Stimulated activated CD8-positive, alpha-beta memory T cell treated with anti-CD3 and anti-CD28 coated beads, Interleukin-4, amount 100 ng/mL, for 24 hours (primary cell): ENCODE measurements at regions not wholly inside any gene's neighbourhood (a gene's known extent, or its start where the extent isn't known, plus 50 kb on each side); places are given as distances from the start of the nearest gene placed in this dataset.

Experiments used
- DNase-seq: peaks from one replicate; pipeline ENCODE4 v3.0.0-alpha.2; 2020; ENCODE audit warnings: low read depth

DNA sequence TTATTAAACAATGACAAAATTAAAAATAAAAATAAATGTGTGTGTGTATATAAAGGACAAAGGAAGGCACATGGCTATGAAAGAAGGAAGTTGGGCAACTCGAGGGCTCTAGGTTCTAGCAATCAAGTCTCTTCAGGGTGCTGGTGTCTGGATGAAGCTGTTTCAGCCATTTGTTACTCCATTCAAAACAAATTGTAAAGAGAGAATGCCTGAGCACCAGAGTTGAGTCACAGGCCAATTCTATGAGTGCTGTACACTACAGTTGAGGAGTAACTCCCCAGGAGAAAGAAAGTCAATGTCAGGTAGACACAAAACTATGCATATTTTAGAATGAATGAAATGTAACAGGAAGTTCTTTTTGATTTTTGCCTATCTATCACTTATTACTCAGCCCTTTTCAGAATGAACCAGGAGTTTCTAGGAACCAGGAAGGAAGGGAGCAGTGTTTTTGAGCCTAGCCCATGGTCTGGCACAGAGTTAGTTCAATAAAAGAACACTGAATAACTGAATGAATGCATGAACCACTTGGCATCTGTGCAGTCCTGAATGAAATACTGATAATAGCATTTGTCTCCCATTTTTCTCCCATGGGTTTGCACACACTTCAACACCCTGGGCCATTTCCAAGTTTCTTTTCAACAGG is 151.7 kb upstream of the CPEB2 start:
- no peak for DNase-seq

DNA sequence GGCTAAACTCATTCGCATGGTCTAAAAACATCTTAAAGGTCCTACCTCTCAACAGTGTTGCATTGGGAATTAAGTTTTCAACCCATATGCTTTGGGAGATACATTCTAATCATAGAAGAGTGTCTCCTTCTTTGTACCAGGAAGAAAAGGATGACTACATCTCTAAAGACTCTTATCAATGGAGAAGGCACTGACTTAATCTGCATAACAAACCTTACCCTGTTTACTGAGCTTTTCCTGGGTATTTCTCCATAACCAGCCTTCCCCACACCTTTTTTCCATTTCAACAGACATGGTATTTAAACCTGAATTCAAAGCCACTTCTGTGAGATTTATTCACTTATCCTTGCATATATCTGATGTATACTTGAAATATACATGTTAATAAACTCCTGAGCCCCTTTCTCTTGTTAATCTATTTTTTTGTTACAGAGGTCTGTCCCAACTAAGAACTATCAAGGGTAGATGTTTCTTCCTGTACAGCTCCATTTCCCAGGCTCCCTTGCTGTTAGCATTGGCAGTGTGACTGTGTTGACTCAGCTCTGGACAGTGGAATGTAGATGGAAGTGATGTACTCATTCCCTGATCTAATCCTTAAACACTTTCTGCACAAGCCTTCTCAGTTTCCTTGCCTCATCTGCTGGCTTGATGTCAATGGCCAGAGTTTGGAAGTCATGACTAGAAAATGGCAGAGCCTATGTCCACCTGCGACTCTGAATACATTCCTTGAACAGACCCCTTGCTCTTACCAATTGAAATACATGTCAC is 148.9 kb upstream of the CPEB2 start:
- no peak for DNase-seq

GRCh38 chr4:14855719-14856061 is 146.6 kb upstream of the CPEB2 start:
- DNase-seq, result no peak

DNA sequence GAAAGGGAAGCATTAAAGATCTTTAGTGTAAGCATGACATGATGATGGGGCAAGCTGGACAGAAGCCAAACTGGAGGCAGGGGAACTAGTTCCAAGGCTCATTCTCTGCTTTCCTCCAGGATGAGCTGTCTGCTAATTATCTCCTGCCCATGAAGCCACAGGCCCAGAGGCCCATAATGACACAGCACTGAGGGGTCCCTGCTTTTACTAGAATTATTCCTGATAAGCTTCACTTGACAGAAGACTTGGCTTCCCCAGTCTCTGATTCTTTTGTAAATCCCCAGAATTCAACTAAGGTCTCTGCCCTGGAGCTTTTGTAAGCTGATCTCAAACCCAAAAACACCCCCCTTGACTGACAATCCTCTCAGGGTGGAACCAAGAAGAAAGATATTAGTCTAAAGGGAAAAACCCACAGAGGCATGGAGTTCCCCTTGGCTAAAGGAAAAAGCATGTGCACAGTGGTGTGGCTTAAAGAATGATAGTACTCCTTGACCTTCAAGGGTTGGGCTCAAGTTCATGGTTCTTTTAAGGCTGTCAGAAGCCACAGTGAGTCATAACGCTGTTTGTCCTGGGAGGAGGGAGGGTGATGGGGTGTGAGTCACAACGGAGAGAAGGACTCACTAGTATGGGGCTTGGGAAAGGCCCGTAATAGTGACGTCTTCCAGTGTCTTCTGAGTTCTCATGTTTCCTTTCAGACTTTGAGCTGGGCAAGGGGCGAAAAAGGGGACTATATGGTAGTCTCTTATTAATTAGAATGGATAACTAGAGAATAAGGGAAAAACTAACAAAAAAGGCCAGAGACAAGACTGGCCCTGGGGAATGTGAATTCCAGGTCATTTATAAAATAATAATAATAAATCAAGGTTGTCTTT is 146.0 kb upstream of the CPEB2 start:
- peak; percentile 37 for DNase-seq

DNA sequence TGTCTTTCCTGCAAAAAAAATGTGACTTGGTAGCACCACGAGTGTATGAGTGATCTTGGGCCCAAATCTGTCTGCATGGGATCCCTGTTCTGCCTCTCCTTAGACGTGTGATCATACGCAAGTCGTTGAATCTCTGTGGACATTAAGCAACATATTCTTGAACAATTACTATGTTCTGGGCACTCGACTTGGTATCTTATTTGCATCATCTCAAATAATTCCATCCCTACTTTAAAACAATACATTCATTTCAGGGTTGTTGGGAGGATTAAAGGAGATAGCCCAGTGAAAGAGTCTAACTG is 145.4 kb upstream of the CPEB2 start:
- DNase-seq, result no peak

- no peak for DNase-seq
Observed at GRCh38 chr4:14857475-14857874, 144.8 kb upstream of the CPEB2 start.

GRCh38 chr4:14857981-14858380 is 144.3 kb upstream of the CPEB2 start:
- DNase-seq, result no peak

GRCh38 chr4:14862891-14863290 is 139.4 kb upstream of the CPEB2 start:
- DNase-seq, result no peak

DNA sequence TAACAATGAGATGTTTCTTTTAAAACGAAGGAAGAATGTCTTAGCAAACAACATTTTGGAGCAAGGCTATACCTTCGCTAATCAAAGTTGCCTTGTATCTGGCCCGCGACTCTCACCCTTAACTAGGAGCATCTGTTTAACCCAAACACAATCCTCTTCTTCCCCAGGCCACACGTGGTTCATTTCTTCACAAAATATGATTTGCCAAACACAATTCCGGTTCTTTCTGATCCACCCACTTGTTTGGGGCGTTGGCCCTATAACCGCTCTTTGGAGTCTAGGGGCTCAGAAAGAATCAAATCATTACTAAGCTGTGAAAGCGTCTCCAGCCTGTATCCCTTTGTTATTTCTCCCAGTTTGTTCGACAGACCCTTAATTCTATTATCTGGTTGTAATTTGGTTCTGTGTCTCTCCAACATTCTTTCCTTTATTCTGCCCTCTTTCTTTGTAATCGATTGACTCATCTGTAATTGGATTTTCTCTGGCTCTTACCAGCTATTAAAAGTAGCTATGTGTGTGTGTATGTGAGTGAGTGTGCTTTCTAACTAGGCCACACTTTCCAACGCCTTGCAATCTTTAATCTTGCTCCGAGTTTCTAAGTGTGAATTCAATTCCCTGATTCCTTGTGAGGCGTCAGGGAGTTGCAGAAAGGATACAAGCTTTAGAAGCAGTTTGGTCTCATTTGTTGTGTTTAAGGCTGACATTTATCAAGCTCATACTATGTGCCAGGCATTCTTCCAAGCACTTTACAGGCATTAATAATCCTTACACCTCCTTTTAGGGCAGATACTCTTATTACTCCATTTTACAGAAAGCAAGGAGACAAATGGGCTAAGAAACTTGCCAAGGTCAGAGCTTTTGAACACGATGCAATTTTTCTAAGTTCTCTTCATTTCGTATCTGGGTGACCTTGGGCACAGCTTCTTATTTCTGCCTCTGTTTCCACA is 138.6 kb upstream of the CPEB2 start:
- no peak for DNase-seq

DNA sequence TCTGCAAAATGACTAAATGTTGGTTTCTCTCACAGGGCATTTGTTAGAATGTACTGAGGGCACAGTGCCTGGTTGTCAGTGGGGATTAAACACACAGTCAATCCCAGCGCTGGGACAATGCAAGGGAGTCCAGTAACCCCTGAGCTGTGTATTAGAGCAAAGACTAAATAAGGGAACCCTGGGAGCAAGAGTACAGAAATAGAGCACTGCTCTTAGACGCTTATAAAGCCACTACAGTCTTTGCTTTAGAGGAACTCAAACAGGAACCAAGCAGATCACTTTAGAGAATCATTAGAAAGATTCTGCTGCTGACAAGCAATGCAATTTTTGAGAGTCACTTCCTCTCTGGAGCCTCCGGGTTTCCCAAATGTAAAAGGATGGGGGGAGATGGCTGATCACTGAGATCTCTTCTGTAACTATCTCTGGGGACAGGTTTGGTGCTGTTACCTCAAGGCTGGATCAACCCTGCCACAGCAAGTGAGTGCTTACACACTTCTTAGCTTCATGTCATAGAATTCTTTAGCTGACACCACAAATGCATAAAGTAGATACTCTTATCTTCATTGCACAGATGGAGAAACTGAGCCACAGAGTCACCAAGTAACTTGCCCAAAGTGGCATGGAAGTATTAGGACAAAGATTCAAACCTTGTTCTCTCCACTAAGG is 137.8 kb upstream of the CPEB2 start:
- no peak for DNase-seq

DNA sequence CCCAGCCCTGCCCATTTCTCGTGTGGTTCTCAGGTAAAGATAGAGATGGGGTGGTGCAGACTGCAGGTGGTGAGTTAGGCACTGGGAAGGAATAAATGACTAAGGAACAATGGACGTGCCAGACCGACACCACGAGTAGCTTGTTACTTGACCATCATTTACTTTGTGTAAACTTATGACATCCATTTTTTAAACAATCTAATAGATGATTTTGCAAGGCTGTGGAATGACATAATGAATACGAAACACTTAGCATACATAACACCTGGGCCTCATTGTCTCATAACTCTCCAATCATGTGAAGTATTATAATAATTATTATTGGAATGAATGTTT is 137.3 kb upstream of the CPEB2 start:
- DNase-seq, result no peak

DNA sequence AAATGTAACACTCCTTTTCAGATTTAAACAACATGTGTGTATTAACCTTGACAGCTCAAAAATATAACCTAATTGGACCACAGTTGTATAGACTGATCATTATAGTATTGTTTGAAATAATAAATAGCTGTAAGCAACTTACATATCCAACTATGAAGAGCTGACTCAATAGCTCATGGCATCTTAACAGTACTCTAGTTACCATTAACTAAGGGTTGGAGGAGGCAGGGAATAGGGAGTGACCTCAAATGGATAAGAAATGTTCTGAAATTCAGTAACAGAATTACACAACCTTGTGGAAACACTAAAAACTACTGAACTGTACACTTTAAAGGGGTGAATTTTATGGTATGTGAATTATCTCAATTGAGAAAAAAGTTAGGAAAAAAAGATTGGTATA is 136.5 kb upstream of the CPEB2 start:
- no peak for DNase-seq

DNA sequence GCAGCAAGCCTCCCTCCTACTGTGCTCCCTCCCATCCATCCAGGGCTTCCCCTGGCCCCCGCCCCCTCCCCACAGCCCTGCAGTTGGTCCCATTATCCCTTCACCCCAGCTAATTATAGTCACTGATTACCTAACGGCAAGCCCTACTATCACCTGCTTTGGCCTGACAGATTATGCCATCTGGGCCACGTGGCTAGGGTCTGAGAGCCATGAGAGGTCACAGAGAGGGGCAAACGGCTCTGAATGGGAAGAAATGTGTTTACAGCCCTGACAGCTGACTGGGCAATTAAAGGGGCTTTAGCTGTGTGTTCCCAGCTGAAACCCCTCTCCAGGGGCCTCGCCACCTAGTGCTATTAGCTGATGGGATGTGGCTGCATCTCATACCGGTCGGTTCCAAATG is 134.4 kb upstream of the CPEB2 start:
- no peak for DNase-seq

GRCh38 chr4:14868426-14869395 is 133.6 kb upstream of the CPEB2 start:
- no peak for DNase-seq

- DNase-seq, result no peak
Observed at GRCh38 chr4:14871676-14872430, 130.4 kb upstream of the CPEB2 start.

- DNase-seq, result no peak
Observed at GRCh38 chr4:14874990-14875389, 127.3 kb upstream of the CPEB2 start.

GRCh38 chr4:14877246-14878225 is 124.7 kb upstream of the CPEB2 start:
- no peak for DNase-seq

- DNase-seq, result no peak
Observed at GRCh38 chr4:14878681-14879080, 123.6 kb upstream of the CPEB2 start.

DNA sequence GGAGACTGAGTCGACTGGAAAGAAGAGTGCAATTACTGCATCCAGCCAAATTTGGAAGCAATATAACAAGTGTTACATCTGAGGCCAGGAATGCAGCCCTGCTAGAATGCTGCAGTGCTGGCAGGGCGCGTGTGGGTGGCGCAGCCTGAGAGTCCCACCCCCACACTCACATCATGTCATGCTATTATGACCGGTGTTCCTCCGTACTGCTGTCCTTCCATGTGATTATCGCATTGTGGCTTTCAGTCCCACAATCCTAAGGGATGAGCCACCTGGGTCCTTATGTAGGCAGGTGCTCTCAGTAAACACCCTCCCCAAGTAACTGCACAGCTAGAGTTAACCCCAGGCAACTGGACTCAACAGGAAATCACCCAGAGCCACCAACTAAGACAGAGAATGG is 122.6 kb upstream of the CPEB2 start:
- no peak for DNase-seq
